Stimulated activated CD4-positive, alpha-beta T cell treated with anti-CD3 and anti-CD28 coated beads, Interleukin-12 subunit alpha, Interleukin-12 subunit beta, amount 100 ng/mL, for 4 hours (primary cell): ENCODE measurements at regions not wholly inside any gene's neighbourhood (a gene's known extent, or its start where the extent isn't known, plus 50 kb on each side); places are given as distances from the start of the nearest gene placed in this dataset.

ENCODE experiments used
- DNase-seq: peaks from one replicate; pipeline ENCODE4 v3.0.0-alpha.2; 2020

- DNase-seq, result no peak
Measured at GRCh38 chr14:106850913-106851825, 1324.8 kb downstream of the TMEM121 start.

GRCh38 chr14:106872611-106873446 is 1346.4 kb downstream of the TMEM121 start:
- DNase-seq, result peak; percentile 85

GRCh38 chr14:106874350-106874749 is 1348.0 kb downstream of the TMEM121 start:
- DNase-seq, result no peak

GRCh38 chr14:106875503-106875902 is 1349.1 kb downstream of the TMEM121 start:
- no peak for DNase-seq

GRCh38 chr14:106876711-106877110 is 1350.3 kb downstream of the TMEM121 start:
- no peak for DNase-seq

- DNase-seq, result no peak
Measured at GRCh38 chr14:106877517-106877916, 1351.1 kb downstream of the TMEM121 start.

GRCh38 chr14:106879241-106879640 is 1352.9 kb downstream of the TMEM121 start:
- peak; percentile 32 for DNase-seq

- DNase-seq, result peak; percentile 16
Measured at GRCh38 chr14:106883218-106883692, 1356.9 kb downstream of the TMEM121 start.
